Peyer's patch (tissue), 4 donors: ENCODE measurements at regions not wholly inside any gene's neighbourhood (a gene's known extent, or its start where the extent isn't known, plus 50 kb on each side); places are given as distances from the start of the nearest gene placed in this dataset.

Experiments
- CTCF ChIP-seq, 6 experiments: fragments of 450-650 bp in 4 of 6; fragments of 200-600 bp in 2 of 6; sonication (generic) in 1 of 6; IDR thresholded peaks; one replicate each; pipeline ENCODE4 v1.5.1; 2017 to 2019; ENCODE audit warnings: antibody characterized with exemption in 6 of 6, mild to moderate bottlenecking in 3 of 6, moderate library complexity in 1 of 6
- POLR2A ChIP-seq, 2 donors: fragments of 450-650 bp; IDR thresholded peaks; one replicate each; pipeline ENCODE4 v1.5.1; 2017; ENCODE audit warnings: antibody characterized with exemption in 2 of 2, mild to moderate bottlenecking in 2 of 2, moderate library complexity in 2 of 2

DNA sequence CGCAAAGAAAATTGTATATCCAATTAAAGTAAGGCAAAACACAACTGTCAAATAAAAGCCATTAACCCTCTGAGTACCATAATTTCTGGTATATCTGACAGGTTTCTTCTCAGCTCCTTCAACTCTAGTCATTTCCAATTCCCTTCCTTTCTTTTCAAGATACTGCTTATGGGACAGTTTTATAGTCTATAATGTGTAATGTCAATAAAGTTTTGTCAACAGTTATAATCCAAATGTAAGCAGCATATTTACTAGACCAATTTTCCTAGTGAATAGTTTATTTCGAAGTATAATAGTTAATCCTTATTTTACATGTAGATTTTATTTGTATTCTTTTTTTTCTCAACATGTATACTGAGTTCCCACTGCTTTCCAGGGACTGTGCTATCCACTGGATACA is 1081.8 kb downstream of the EPHA7 start:
- TF ChIP-seq CTCF (IDR thresholded peaks at IDR 0.05) (no peak), POLR2A (IDR thresholded peaks at IDR 0.05) (no peak)
